NCI-H345 (cell line): ENCODE measurements at regions not wholly inside any gene's neighbourhood (a gene's known extent, or its start where the extent isn't known, plus 50 kb on each side); places are given as distances from the start of the nearest gene placed in this dataset.

Experiments
- DNase-seq: peaks from one replicate; lab custom pipeline; 2025; lab: John Stamatoyannopoulos, UW

DNA sequence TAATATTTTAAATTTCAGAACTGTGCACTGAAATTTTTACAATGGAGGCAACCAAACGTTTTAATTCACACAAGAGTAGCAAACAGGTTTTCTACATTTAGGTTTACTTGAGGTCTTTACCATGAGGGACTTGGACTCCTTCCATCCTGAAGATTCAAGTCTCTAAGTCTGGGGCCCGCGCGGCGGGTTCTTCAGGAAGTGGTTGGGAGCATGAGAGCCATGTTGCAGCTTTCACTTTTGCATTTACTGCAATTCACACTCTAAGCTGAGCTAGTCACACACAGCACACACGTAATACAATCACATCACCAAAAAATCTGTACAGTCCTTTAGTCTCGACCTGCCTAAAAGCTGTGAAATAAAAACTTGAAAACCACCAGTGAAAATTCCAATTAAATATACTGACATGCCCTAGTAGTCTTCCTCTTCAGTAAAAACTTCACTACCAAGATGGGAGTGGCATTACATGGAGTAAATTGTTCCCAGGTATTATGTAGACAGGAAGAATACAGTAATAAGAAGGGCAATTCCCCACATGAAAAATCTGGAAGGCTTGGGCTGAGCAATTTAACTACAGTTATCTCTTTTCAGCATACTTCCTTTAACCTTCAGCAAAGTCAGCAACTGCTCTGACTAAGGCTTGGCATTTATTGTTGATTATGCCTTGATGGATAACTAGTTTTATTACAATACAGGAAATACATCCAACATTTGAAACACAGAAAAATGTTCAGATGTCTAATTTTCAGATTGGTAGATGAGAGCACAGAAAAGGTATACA lies 571.1 kb upstream of the DIPK2B start:
- no peak for DNase-seq

DNA sequence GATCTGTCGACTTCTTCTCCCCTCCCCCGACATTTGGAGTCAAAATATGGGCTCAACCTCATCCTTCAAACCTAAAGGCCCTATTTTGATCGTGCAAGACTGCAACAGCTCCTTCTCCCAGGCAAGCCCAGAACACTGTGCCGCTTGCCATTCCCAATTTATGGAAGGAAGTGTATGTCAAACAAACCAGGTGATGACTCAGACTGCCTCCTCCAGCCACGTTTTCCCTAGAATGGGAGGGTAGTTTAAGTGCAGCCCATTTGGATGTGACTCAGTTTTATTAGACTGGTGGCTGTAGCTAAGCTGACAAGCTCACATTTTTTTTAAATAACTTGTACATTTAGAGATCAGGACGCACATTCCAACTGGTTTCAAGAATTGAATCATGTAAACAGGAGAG lies 570.4 kb upstream of the DIPK2B start:
- DNase-seq = no peak

DNA sequence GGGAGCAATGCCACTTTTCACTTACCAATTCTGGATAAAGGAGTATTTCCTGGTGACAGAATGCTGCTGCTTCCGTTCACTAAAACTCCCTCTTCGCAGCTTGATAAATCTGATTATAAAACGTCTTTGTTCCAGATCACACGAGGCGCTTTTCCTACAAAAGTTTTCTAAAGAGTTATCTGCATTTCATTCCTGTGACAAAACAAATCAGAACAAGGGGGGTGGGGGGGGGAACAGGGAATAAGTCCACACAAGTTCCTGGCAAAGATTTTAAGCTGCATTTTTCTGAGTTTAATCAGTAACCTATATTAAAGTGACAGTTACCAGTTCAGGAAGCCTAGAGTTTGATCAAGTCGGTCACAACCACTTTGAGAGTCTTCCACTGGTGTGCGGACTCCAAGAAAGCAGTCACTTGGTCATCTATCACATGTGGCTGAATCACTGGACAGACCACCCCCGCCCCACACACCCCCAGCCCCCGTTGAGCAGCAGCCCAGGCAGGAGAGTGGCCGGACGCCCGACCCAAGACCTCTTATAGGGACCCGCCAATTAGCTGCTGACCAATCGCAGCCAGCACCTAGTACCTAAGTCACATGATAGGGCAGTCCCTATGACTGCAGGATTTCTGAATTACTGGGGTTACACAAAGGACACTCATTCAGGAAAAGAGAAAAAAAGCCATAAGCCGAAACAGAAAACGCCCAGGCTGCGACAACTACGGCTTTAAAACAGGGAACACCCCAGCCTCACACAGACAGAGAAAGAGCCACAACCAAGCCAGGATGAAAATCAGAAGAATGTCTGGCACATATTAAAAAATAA lies 569.3 kb upstream of the DIPK2B start:
- no peak for DNase-seq

DNA sequence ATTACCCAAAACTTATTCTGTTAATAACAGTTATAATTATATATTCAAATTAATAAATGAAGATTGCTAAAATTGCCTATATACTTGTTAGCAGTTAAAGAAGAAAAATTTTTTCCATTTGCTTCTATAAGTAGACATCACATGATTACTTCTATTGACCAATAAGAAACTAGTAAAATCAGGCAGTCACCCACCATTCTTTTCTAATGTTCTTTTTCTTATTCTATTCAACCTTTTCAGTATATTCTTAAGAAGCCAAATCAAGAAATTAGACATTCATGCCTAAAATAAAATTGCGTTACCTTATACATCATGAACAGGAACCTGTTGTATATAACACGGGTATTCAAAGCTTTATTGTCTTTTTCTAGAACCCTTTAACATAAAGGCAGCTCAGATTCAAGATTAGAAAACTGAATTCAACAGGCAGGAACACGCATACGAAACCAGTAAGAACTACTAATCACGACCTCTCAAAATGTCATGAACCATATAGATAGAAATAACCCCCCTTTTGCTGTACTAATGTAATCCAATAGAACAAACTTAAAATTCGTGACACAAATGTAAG lies 568.1 kb upstream of the DIPK2B start:
- no peak for DNase-seq

DNA sequence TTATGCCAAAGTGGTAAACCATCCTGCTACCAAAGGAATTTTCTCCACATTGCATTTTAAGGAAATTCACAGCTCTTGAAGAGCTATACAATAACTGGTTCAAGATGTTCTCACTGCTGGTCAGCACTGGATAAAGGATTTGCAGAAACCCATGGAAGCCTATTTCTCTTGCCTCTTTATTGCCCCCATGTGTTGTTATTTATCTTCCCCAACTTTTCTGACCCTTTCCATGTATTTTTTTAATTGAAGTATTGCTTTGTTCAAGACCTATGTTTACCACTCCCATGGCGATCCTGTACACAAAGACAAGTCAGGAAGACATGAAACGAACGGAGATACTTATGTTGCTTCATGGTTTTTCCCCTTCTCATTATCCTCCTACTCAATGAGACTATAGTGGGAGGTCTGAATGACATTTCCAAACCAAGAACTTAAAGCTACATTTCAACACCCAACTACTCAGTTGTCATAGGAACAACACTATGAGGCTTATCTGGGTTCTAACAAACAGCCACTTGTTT lies 566.4 kb upstream of the DIPK2B start:
- no peak for DNase-seq

DNA sequence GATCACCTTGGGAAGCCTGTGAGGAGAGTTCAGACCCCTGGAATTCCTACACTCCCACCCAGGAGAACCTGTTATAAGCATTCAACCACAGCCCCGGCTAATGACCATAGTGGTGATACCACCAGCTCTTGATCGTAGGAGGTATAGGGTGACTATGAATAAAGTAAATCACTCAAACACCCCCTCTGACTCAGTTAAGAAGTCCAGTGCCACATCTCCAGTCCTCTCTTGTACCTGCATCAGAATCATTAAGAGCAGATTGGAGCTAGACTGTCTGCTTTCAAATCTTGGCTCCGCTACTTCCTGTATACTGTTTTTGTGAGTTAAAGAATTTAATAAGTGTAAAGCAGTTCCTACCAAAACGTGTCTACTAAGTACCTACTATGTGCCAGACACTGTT lies 565.1 kb upstream of the DIPK2B start:
- no peak for DNase-seq

DNA sequence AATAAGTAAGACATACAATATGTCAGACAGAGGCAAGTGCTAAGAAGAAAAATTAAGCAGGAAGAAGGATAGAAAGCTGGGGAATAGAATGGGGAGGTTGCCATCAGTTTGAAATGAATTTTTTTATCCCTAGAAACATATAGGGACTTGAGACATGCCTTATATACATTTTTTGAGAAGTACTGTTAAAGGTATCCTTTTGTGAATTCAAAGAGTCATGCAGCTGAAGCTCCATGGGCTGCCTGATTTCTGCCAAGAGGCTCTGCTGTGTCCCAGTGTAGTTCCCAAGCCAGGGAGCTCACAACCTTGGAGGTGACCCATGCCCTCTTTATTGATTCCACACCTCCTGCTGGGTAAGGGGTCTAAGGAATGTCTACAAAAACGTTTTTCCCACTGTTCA lies 564.6 kb upstream of the DIPK2B start:
- no peak for DNase-seq

DNA sequence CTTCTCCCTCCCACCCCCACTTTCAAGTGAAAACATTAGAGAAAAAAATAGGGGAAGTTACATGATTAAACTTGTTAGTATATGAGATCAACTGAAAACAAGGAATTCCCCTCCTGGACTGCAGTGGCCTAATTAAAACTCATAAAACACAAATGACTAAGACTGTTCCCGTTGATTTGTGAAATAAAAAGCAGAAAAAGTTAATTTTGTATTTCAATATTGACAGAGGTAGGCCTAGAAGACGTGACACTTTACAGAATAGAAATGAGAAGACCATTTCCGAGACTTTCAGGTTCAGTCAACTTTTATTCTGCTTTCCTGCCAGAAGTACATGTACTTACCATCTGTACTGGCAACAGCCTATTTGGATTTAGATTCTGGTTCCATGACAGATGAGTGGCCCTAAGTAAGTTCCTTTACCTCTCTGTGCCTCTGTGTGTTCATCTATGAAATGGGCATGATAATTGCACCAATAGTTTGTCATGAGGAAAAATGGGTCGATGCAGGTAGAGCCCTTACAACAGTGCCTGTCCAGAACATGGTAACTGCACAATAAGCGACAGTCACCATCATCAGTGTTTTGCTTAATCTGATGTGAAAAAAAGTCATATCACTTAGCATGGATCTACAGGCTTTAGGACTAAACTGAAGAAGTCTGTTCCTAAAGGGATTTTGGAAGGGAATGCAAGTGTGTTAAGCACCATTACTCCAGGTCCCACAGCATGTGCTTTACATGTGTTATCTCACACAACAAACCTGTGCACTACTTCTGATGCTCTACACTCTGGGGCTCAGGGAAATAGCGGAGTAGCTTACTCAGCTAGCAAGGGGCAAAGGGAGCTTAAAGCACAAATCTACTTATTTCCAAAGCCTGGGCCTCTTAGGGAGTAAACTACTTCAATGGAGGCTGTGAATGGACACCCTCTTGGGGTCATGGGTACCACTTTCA lies 562.3 kb upstream of the DIPK2B start:
- DNase-seq = no peak

DNA sequence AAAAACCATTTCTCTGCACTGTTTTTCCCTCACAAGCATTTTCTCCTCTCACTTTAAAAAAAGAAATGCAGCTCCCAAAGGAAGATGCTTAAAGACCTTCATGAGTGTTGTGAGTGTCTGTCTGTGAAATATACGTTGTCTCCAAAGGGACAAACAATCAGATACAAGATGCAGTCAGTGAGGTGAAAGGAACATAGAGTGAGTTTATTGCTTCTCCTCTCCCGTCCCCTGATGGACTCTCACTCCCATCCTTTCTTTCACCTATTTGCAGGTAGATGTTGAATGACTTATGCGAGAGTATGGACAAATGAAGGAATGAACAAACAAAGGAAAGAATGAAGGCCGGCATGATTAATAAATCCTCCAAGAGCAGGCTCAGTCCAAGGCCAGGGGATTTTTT lies 561.2 kb upstream of the DIPK2B start:
- DNase-seq = no peak

DNA sequence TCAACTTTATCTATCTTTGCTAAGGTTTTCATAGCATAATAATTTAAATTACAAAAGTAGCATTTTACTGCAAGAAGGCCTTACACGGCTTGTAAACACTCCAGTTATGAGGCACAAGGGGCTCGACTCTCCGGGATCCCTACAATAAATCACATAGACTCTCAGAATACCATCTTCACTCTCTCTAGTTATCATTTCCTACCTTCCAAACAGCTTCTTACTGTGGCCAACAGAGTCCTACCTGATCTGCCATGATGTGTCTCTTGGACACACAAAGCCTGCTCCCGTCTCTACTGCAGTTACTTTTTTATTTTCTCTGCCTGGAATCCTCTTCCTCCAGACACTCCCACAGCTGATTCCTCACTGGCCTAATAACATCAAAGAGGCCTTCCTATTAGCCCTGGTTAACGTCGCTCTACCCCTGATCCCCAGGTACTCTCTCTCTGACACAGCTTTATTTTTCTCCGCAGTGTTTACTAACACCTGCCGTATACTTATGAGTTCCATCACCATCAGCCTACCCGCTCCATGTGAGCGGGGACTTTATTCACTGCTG lies 559.6 kb upstream of the DIPK2B start:
- DNase-seq = no peak

DNA sequence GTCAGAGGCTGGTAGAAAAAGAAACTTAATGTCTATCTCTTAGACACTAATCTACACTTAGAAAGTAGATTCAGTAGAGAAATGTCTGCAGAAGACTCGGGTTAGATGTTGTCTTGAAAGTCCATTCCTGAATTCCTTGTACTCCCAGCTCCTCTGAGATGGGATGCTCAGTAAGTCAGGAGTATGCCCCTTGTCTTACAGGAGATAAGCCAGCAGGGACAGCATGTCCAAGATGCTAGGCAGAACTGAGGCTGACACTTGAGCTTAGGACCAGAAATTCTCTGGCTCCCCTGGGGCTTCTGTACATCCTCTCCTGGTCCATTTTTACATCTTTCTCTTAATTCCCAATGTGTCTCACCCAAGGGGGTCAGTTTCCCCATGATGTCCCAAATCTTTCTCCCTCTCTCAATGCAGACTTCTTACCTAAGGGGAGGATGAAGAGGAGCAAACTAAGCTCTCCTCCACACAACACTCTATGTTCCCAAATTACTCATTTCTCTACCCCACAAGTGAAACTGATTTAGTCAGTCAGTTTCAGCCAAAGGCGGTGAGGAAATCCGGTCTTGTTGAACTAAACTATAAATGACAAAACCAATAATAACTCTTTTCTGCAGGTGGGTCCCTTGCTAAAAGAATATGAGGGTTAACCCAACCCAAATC lies 558.2 kb upstream of the DIPK2B start:
- DNase-seq = no peak

DNA sequence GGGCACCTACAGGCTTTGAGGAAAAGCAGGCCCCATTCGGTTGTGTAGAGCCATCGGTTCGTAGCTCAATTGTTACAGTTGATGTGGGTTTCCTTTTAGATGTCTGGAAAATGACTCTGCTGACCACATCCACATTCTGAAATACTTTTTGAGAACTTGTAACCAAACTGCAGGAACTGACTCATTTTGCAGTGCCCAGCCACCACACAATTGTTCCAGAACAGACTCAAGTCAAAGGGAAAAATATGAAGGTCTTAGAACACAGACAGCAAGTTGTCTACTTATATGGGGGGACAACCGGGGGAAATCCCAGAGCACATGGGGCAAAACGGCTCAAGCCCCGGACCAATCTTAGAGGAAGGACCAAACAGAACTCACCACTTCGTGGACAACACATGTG lies 557.6 kb upstream of the DIPK2B start:
- DNase-seq = no peak

DNA sequence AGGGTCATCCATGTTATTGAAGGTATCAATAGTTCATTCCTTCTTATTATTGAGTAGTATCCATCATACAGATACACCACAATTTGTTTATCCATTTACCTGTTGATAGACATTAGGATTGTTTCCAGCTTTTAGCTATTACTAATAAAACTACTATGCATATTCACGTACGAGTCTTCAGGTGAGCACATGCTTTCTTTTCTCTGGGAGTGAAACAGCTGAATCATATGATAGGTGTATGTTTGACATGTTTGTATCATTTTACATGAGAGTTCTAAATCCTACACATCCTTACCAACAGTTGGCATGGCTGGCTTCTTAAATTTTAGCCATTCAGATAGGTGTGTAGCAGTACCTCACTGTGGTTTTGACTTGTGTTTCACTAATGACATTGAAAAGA lies 556.6 kb upstream of the DIPK2B start:
- no peak for DNase-seq

DNA sequence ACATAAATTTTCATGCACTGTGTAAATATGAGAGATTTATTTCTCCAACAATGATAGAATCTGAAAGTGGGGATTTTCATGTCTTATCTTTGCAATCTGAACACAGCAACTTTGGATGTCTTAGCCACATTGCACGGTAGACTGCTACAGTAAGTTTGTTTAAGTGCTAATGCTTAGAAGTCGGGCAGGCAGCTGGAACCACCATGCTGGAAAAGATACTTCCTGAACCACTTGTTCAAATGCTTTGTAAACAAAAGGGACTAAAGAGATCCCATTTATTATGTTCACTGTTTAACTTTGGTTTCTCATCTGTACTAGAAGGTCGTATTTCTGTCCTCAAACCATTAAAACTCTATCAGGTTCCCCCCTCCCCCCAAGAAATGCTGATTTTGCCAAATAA lies 555.9 kb upstream of the DIPK2B start:
- peak; percentile 77 for DNase-seq

DNA sequence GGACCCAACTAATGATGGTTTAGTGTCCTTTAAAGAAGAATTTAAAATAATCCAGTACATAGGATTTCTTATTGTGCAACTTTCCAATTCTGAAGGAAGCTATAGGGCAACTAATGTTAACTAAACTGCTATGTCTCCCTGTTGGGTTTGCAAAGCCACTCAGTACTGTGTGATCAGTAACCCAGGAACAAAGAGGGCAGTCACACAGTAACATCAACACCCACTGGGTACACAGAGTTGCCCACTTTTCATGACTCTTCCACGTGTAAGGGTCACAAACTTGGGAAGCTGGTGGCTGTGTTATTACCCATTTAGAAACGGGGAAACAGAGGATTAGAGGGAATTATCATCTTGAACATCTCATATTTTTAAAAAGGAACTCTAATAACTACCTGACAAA lies 555.0 kb upstream of the DIPK2B start:
- no peak for DNase-seq

DNA sequence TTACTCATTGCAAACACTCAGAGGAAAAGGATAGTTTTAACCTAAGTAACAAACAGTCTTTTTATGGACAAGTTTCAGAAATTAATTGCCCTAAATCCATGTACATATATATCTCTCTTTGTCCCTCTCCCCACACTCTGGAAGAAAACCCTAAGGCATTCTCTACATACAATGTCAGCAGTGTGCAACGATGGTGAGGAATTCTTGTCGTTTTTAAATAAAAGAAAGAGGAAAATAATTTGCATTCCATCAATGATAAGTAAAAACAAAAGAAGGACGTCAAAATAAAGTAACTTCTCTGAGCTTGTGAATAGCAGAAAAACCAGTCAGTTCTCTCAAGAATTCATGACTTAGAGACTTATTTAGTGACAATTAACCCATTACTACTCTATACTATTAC lies 550.5 kb upstream of the DIPK2B start:
- DNase-seq = no peak

DNA sequence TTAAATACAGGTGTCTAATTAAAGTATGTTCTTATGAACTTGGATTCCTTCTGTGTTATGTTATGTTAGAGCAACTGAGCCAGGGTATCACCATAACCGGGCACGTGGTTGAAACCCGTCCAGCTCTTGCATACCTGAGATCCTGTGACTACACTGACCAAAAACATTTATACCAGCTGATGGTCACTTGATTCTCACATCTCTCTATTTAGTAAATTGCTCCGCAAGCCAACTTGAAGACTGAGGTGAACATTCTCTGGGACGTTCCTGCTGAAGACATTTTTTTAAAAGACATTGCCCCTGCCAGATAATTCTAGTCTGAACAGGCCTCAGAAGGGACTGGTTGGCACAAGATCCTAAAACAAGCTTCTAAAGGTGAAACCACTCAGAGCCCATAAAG lies 550.0 kb upstream of the DIPK2B start:
- no peak for DNase-seq

DNA sequence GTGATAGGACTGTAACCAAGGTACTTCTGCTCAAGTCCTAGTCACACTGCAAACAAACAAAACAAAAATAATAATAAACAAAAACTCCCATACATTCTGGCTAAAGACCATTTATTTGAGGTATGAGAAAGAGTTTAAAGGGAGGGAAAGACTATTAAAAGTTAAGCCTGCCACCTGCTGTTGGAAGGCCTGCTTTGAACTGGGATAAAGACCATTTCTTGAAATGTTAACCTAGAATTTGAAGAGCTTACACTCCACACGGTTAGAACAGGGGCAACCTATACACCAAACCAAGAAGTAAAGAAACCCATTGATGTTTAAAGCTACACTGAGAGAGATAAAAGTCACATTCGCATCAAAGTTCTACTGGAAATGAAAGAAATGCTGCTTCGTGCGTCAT lies 548.7 kb upstream of the DIPK2B start:
- DNase-seq = no peak

DNA sequence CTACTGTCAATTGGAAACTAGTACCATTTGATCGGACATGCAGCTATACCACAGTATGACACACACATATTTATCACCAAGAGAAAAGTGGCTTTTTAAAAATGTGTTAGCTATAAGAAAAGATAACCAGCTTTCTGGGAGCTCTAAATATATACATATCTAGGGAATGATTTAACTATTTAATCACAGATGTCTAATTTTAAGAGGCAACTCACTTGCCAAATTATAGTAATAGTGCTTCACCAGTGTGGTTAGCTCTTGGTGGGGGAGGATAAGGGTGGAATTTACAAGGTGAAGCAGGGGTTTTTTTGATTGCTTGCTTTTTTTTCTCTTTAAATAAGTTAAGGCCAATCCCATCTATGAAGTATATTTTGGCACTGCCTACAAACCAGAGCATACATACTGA lies 547.7 kb upstream of the DIPK2B start:
- DNase-seq = no peak

DNA sequence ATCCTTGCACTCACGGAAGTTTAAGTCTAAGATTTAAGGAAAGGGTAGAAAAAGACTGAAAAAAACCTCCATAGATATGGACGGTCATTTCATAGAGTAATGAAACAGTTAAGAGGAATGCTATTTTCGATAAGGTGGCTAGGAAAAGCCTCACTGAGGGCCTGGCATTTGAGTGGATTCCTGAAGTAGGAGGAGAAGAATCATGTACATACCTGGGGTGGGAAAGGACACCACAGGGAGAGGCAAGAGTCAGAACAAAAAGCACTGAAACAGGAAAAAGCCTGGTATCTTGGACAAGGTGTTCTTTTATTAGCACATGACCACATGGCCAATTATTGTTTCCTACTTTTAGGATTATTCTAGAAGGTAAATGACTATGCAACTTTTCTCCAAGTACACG lies 547.2 kb upstream of the DIPK2B start:
- DNase-seq = no peak

DNA sequence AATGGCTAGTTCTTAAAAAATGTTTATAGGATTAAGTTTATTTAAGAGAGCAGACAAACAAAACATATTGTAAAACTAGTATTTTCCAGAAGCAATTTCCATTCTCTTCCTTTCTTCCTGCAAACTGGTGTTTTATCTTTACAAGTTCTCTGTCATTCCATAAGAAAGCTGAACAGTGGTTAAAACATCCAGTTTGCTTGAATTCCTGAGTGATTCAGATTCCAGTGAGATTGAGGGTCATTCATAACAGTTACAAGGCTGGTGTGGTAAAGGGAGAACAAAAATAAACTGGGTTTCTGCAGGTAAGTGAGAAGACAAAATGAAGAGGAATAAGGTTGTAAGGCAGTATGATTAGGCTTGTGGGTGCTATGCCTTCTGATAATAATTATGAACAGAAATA lies 544.8 kb upstream of the DIPK2B start:
- DNase-seq = no peak
